Retinal pigment epithelial cell (primary cell): ENCODE measurements at regions not wholly inside any gene's neighbourhood (a gene's known extent, or its start where the extent isn't known, plus 50 kb on each side); places are given as distances from the start of the nearest gene placed in this dataset.

Experiments
- DNase-seq: peaks from one replicate; pipeline ENCODE4 v3.0.0-alpha.2; 2010; ENCODE audit warnings: low read depth
- H3K4me3 ChIP-seq: 2 replicates; pipeline ENCODE4 v1.5.1; 2011; ENCODE audit warnings: mild to moderate bottlenecking, low read length, control low read depth, moderate library complexity
- TF ChIP-seq, protein P1 (sequence below): conservative IDR thresholded peaks from 2 replicates; pipeline ENCODE4 v1.5.1; 2011; ENCODE audit warnings: low read depth, low read length, control low read depth, inconsistent platforms

DNA sequence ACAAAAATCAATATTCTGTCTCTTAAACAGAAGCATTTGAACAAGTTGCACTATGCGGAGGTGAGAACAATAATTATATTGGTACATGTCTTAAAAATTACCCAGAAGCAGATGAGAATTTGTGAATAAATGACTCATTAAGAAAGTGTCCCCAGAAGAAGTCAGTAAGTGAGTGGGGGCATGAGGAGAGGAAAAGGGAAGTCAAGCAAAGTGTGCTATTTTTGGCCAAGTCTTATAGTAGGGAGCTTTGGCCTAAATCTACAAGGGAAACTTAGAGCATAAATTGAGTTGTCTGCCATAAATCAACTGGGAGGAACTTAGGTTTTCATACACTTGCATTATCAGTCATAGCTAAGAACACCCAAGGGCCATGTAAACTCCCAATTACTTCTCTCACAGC, 86.9 kb upstream of the SATB1 start:
- H3K4me3 ChIP-seq: no peak overlapping the region
- DNase-seq: no peak
- TF ChIP-seq, protein P1, sequence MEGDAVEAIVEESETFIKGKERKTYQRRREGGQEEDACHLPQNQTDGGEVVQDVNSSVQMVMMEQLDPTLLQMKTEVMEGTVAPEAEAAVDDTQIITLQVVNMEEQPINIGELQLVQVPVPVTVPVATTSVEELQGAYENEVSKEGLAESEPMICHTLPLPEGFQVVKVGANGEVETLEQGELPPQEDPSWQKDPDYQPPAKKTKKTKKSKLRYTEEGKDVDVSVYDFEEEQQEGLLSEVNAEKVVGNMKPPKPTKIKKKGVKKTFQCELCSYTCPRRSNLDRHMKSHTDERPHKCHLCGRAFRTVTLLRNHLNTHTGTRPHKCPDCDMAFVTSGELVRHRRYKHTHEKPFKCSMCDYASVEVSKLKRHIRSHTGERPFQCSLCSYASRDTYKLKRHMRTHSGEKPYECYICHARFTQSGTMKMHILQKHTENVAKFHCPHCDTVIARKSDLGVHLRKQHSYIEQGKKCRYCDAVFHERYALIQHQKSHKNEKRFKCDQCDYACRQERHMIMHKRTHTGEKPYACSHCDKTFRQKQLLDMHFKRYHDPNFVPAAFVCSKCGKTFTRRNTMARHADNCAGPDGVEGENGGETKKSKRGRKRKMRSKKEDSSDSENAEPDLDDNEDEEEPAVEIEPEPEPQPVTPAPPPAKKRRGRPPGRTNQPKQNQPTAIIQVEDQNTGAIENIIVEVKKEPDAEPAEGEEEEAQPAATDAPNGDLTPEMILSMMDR: no peak

DNA sequence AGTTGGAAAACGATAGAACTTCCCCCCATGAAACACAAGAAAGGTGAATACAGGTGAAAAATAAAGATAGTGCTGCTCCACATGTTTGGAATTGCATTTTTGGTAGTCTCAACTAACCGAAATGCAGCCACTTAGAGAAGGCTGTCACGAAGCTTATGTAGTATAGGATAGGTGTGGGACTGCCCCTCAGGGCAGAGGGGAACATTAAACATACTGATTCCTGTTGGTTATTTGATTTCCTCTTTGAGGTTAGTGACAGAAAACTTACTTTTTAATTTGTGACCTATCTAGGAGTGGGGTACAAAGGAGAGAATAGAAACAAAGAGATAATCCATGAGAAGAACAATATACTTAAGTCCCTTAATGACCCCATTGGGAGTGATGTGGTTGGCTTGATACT, 85.8 kb upstream of the SATB1 start:
- TF ChIP-seq, protein P1: no peak

DNA sequence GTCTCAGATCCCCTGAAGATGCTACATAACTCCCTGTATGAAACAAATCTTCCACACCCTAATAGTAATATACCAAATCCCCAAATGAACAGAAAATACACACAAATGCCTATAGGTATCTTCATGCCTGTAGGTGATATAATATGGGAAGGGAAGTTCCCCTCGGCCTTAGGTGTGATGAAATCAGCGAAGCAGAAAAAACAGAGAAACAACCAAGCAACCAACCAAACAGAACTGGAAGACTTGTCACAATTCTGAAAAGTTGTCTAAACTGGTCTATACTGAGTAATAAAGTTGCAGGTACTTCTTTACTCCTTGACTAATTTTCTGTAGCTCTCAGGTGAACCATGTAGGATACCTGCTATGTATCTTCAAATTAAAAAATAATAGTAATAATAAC, 82.2 kb upstream of the SATB1 start:
- TF ChIP-seq, protein P1: no peak
- no peak for DNase-seq

More for the DNA sequence above, 85.8 kb upstream of the SATB1 start:
- H3K4me3 ChIP-seq: no peak overlapping the region
- no peak for DNase-seq

GRCh38 chr3:18505056-18505455, 79.9 kb upstream of the SATB1 start:
- no peak overlapping the region for H3K4me3 ChIP-seq
- TF ChIP-seq, protein P1: no peak
- DNase-seq: no peak

More for the DNA sequence above, 82.2 kb upstream of the SATB1 start:
- no peak overlapping the region for H3K4me3 ChIP-seq

DNA sequence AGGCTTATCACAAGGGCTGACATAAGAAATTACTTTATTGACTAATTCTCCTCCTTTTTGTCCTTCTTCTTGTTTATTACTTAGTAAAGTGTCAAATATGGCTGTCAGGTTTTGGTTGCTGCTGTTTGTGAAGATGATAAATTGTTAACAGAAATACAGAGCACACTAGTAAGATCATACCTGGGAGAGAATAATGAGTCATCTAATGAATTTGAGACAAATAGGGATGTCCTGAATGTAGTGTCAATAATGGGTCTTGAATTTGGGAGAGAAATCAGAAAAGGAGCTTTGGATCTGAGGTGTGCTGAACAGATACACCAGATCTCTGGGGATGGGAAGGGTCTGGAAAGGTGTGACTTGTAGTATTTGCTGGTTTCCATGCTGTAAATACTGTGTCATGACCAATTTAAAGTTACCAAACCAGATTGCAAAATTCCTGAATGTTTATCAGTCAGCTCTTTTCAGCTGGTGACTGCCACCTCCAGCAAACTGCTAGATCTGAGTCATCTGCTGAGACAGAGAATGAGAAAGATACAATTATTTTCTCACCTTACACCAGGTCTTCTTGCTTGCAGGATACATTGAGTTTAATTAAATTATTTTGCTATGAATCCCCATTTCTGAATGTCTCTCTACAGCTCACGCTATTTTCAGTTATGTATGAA, 76.7 kb upstream of the SATB1 start:
- no peak for DNase-seq
- H3K4me3 ChIP-seq: no peak overlapping the region
- TF ChIP-seq, protein P1: no peak

- no peak for DNase-seq
- TF ChIP-seq, protein P1: no peak
- H3K4me3 ChIP-seq: no peak overlapping the region
These were observed 75.2 kb upstream of the SATB1 start for GRCh38 chr3:18500322-18500721.

GRCh38 chr3:18499301-18499700, 74.2 kb upstream of the SATB1 start:
- no peak overlapping the region for H3K4me3 ChIP-seq
- no peak for DNase-seq
- TF ChIP-seq, protein P1: no peak
